ENCODE measurements at regions not wholly inside any gene's neighbourhood (a gene's known extent, or its start where the extent isn't known, plus 50 kb on each side); places are given as distances from the start of the nearest gene placed in this dataset.
A peak's percentile ranks its signal among the peaks of the same experiment; 100 is the strongest.
"Not testable (repeated sequence)": the region's sequence is repeated elsewhere in the genome, so short reads cannot be mapped to it uniquely, and the experiment has no call there.

GRCh38 chr7:23938937-23939552 lies 229.0 kb downstream of the STK31 start:
- Histone ChIP-seq H3K4me3 (replicated peaks; ENCODE audit: low read depth, low read length) (no peak overlapping the region), H3K27me3 (replicated peaks; ENCODE audit: control insufficient read depth, insufficient read depth, low read length) (0 out of 2 replicates have a peak, but pooled peaks cover 1% of the 10 kb centered on the region), H3K36me3 (ENCODE audit: control insufficient read depth, insufficient read depth, low read length) (no peaks in the 10 kb centered on the region)
- DNase-seq (ENCODE audit: extremely low read depth, insufficient read length) = no peak
- peak; percentile 68 for TF ChIP-seq CTCF (IDR thresholded peaks at IDR 0.05; ENCODE audit: insufficient read depth, low read length, poor library complexity, severe bottlenecking)

- not testable (repeated sequence) for H3K27me3 ChIP-seq (replicated peaks; ENCODE audit: control insufficient read depth, insufficient read depth, low read length); H3K36me3 ChIP-seq (ENCODE audit: control insufficient read depth, insufficient read depth, low read length); DNase-seq (ENCODE audit: extremely low read depth, insufficient read length); H3K4me3 ChIP-seq (replicated peaks; ENCODE audit: low read depth, low read length)
These were observed 229.7 kb downstream of the STK31 start for GRCh38 chr7:23939747-23940146.

- no peaks in the 10 kb centered on the region for H3K36me3 ChIP-seq (ENCODE audit: control insufficient read depth, insufficient read depth, low read length)
These were observed 231.5 kb downstream of the STK31 start for GRCh38 chr7:23941551-23941950.

GRCh38 chr7:23942032-23942431 lies 232.0 kb downstream of the STK31 start:
- no peak for DNase-seq (ENCODE audit: extremely low read depth, insufficient read length)
- TF ChIP-seq CTCF (IDR thresholded peaks at IDR 0.05; ENCODE audit: insufficient read depth, low read length, poor library complexity, severe bottlenecking) = no peak

More at GRCh38 chr7:23941551-23941950, 231.5 kb downstream of the STK31 start:
- no peak overlapping the region for H3K4me3 ChIP-seq (replicated peaks; ENCODE audit: low read depth, low read length)
- no peak for DNase-seq (ENCODE audit: extremely low read depth, insufficient read length)
- TF ChIP-seq CTCF (IDR thresholded peaks at IDR 0.05; ENCODE audit: insufficient read depth, low read length, poor library complexity, severe bottlenecking) = no peak
- 0 out of 2 replicates have a peak, but pooled peaks cover 1% of the 10 kb centered on the region for H3K27me3 ChIP-seq (replicated peaks; ENCODE audit: control insufficient read depth, insufficient read depth, low read length)

GRCh38 chr7:23944131-23944530 lies 234.1 kb downstream of the STK31 start:
- H3K36me3 ChIP-seq (ENCODE audit: control insufficient read depth, insufficient read depth, low read length) = no peaks in the 10 kb centered on the region
- no peak overlapping the region for H3K4me3 ChIP-seq (replicated peaks; ENCODE audit: low read depth, low read length)
- no peak for DNase-seq (ENCODE audit: extremely low read depth, insufficient read length)
- TF ChIP-seq CTCF (IDR thresholded peaks at IDR 0.05; ENCODE audit: insufficient read depth, low read length, poor library complexity, severe bottlenecking) = no peak
- H3K27me3 ChIP-seq (replicated peaks; ENCODE audit: control insufficient read depth, insufficient read depth, low read length) = 0 out of 2 replicates have a peak, but pooled peaks cover 1% of the 10 kb centered on the region

More at GRCh38 chr7:23942032-23942431, 232.0 kb downstream of the STK31 start:
- Histone ChIP-seq H3K4me3 (replicated peaks; ENCODE audit: low read depth, low read length) (no peak overlapping the region), H3K36me3 (ENCODE audit: control insufficient read depth, insufficient read depth, low read length) (no peaks in the 10 kb centered on the region), H3K27me3 (replicated peaks; ENCODE audit: control insufficient read depth, insufficient read depth, low read length) (0 out of 2 replicates have a peak, but pooled peaks cover 1% of the 10 kb centered on the region)

- DNase-seq (ENCODE audit: extremely low read depth, insufficient read length) = no peak
- no peak overlapping the region for H3K4me3 ChIP-seq (replicated peaks; ENCODE audit: low read depth, low read length)
- TF ChIP-seq CTCF (IDR thresholded peaks at IDR 0.05; ENCODE audit: insufficient read depth, low read length, poor library complexity, severe bottlenecking) = no peak
- no peaks in the 10 kb centered on the region for H3K36me3 ChIP-seq (ENCODE audit: control insufficient read depth, insufficient read depth, low read length)
- no peaks in the 10 kb centered on the region for H3K27me3 ChIP-seq (replicated peaks; ENCODE audit: control insufficient read depth, insufficient read depth, low read length)
These were observed 235.5 kb downstream of the STK31 start for GRCh38 chr7:23945472-23945871.

Measured in GM06990 (cell line).